Breast epithelium (tissue), 3 donors: ENCODE measurements at regions not wholly inside any gene's neighbourhood (a gene's known extent, or its start where the extent isn't known, plus 50 kb on each side); places are given as distances from the start of the nearest gene placed in this dataset.

Source experiments
- POLR2A ChIP-seq: fragments of 450-650 bp; IDR thresholded peaks from one replicate; pipeline ENCODE4 v1.6.1; 2016; ENCODE audit warnings: antibody characterized with exemption, mild to moderate bottlenecking, moderate library complexity
- POLR2AphosphoS5 ChIP-seq, 3 donors: sonication (generic); formaldehyde crosslinking; IDR thresholded peaks; one replicate each; pipeline ENCODE4 v1.6.1; 2017; ENCODE audit warnings: antibody characterized with exemption in 3 of 3
- TF ChIP-seq, protein P1 (sequence below), 3 donors: fragments of 450-650 bp; IDR thresholded peaks; one replicate each; pipeline ENCODE4 v1.5.1; 2016 to 2017; ENCODE audit warnings: antibody characterized with exemption in 3 of 3, mild to moderate bottlenecking in 3 of 3, moderate library complexity in 3 of 3

DNA sequence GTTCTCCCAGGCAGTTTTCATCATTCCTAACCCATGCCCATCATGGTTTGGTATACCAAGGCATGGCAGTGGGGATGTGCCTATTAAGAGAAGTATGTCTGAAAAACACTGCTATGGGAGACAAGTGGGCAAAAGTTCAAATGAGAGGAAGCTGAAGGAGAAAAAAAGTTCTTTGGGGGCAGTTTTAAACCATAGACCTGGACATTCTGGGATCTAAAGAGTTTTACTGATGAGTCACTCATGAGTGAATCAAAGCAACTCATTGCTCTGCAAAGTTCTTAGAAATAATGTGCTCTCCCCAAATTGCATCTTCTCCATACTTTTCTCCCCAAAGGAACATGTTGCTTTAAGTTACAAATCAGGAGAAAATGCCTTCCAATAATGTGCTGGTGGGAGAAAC is 256.9 kb upstream of the MTPN start:
- no peak for TF ChIP-seq POLR2AphosphoS5 (IDR thresholded peaks at IDR 0.05)
- TF ChIP-seq, protein P1, sequence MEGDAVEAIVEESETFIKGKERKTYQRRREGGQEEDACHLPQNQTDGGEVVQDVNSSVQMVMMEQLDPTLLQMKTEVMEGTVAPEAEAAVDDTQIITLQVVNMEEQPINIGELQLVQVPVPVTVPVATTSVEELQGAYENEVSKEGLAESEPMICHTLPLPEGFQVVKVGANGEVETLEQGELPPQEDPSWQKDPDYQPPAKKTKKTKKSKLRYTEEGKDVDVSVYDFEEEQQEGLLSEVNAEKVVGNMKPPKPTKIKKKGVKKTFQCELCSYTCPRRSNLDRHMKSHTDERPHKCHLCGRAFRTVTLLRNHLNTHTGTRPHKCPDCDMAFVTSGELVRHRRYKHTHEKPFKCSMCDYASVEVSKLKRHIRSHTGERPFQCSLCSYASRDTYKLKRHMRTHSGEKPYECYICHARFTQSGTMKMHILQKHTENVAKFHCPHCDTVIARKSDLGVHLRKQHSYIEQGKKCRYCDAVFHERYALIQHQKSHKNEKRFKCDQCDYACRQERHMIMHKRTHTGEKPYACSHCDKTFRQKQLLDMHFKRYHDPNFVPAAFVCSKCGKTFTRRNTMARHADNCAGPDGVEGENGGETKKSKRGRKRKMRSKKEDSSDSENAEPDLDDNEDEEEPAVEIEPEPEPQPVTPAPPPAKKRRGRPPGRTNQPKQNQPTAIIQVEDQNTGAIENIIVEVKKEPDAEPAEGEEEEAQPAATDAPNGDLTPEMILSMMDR (IDR thresholded peaks at IDR 0.05): no peak
- no peak for TF ChIP-seq POLR2A
